ENCODE measurements at regions not wholly inside any gene's neighbourhood (a gene's known extent, or its start where the extent isn't known, plus 50 kb on each side); places are given as distances from the start of the nearest gene placed in this dataset.

GRCh38 chr9:81108391-81108790 is 581.0 kb downstream of the TLE1 start:
- Histone ChIP-seq H3K27ac (ENCODE audit: low read depth, low read length) (no peak overlapping the region), H3K9me3 (ENCODE audit: control insufficient read depth in 2 of 3, low read length in 3 of 3) (no peaks in the 10 kb centered on the region), H3K27me3 (ENCODE audit: control insufficient read depth in 2 of 2, insufficient read depth in 2 of 2, low read length in 2 of 2) (no peaks in the 10 kb centered on the region), H3K36me3 (ENCODE audit: control insufficient read depth in 2 of 3, insufficient read depth in 3 of 3, low read length in 3 of 3) (no peaks in the 10 kb centered on the region), H3K4me1 (ENCODE audit: control insufficient read depth in 2 of 2, insufficient read depth in 2 of 2, low read length in 2 of 2) (no peaks in the 10 kb centered on the region), H3K4me3 (ENCODE audit: low read length) (no peak overlapping the region)
- no peak for DNase-seq
- ChIA-PET POLR2A (no interaction called here), CTCF (no interaction called here)
- intact Hi-C loops (cut with micrococcal nuclease) = no loop called here
- no peak for ATAC-seq
- Mint-ChIP-seq H3K27ac (no peak overlapping the region), H3K4me3 (no peak overlapping the region), H3K4me1 (peaks cover 0 to 9% (median 5%) of the 10 kb centered on the region in 7 donors), H3K36me3 (peaks cover 0 to 4% (median 0%) of the 10 kb centered on the region in 5 donors), H3K27me3 (peaks cover 0 to 12% (median 3%) of the 10 kb centered on the region in 5 donors), H3K9me3 (peaks cover 0 to 7% (median 0%) of the 10 kb centered on the region in 11 donors)

GRCh38 chr9:81103597-81104471 is 585.5 kb downstream of the TLE1 start:
- no peak for DNase-seq
- H3K4me3 ChIP-seq (ENCODE audit: low read length) = no peak overlapping the region

GRCh38 chr9:81097131-81097847 is 592.1 kb downstream of the TLE1 start:
- ATAC-seq (no peak), DNase-seq (no peak)
- Histone ChIP-seq H3K4me3 (ENCODE audit: low read length) (no peak overlapping the region), H3K4me1 (ENCODE audit: control insufficient read depth in 2 of 2, insufficient read depth in 2 of 2, low read length in 2 of 2) (no peaks in the 10 kb centered on the region), H3K36me3 (ENCODE audit: control insufficient read depth in 2 of 3, insufficient read depth in 3 of 3, low read length in 3 of 3) (no peaks in the 10 kb centered on the region), H3K27me3 (ENCODE audit: control insufficient read depth in 2 of 2, insufficient read depth in 2 of 2, low read length in 2 of 2) (no peaks in the 10 kb centered on the region), H3K27ac (ENCODE audit: low read depth, low read length) (no peak overlapping the region), H3K9me3 (ENCODE audit: control insufficient read depth in 2 of 3, low read length in 3 of 3) (no peaks in the 10 kb centered on the region)
- Mint-ChIP-seq H3K36me3 (no peaks in the 10 kb centered on the region), H3K9me3 (peaks cover 0 to 26% (median 5%) of the 10 kb centered on the region in 11 donors), H3K4me3 (no peak overlapping the region), H3K27ac (no peak overlapping the region), H3K27me3 (no peaks in the 10 kb centered on the region), H3K4me1 (no peaks in the 10 kb centered on the region)
- CTCF ChIA-PET = interaction anchor here (0.6 kb wide), 1 partner anchor 124 kb away, joined by 3 read pairs; no protein-coding TSS in a partner anchor
- POLR2A ChIA-PET = no interaction called here
- intact Hi-C loops (cut with micrococcal nuclease) = no loop called here

More at GRCh38 chr9:81103597-81104471, 585.5 kb downstream of the TLE1 start:
- ChIA-PET CTCF (no interaction called here), POLR2A (no interaction called here)
- ATAC-seq = no peak
- H3K27ac ChIP-seq (ENCODE audit: low read depth, low read length) = no peak overlapping the region
- no peaks in the 10 kb centered on the region for H3K36me3 ChIP-seq (ENCODE audit: control insufficient read depth in 2 of 3, insufficient read depth in 3 of 3, low read length in 3 of 3)
- no peak overlapping the region for H3K4me3 Mint-ChIP-seq
- peaks cover 0 to 12% (median 3%) of the 10 kb centered on the region in 5 donors for H3K27me3 Mint-ChIP-seq
- H3K4me1 ChIP-seq (ENCODE audit: control insufficient read depth in 2 of 2, insufficient read depth in 2 of 2, low read length in 2 of 2) = no peaks in the 10 kb centered on the region
- peaks cover 0 to 2% (median 0%) of the 10 kb centered on the region in 7 donors for H3K4me1 Mint-ChIP-seq
- H3K27me3 ChIP-seq (ENCODE audit: control insufficient read depth in 2 of 2, insufficient read depth in 2 of 2, low read length in 2 of 2) = no peaks in the 10 kb centered on the region
- H3K9me3 ChIP-seq (ENCODE audit: control insufficient read depth in 2 of 3, low read length in 3 of 3) = no peaks in the 10 kb centered on the region
- peaks cover 0 to 4% (median 0%) of the 10 kb centered on the region in 5 donors for H3K36me3 Mint-ChIP-seq
- peaks cover 0 to 26% (median 2%) of the 10 kb centered on the region in 11 donors for H3K9me3 Mint-ChIP-seq
- intact Hi-C loops (cut with micrococcal nuclease) = no loop called here
- no peak overlapping the region for H3K27ac Mint-ChIP-seq

GRCh38 chr9:81096625-81097024 is 592.7 kb downstream of the TLE1 start:
- POLR2A ChIA-PET = no interaction called here
- Histone ChIP-seq H3K27ac (ENCODE audit: low read depth, low read length) (no peak overlapping the region), H3K27me3 (ENCODE audit: control insufficient read depth in 2 of 2, insufficient read depth in 2 of 2, low read length in 2 of 2) (no peaks in the 10 kb centered on the region), H3K36me3 (ENCODE audit: control insufficient read depth in 2 of 3, insufficient read depth in 3 of 3, low read length in 3 of 3) (no peaks in the 10 kb centered on the region), H3K4me3 (ENCODE audit: low read length) (no peak overlapping the region), H3K4me1 (ENCODE audit: control insufficient read depth in 2 of 2, insufficient read depth in 2 of 2, low read length in 2 of 2) (no peaks in the 10 kb centered on the region), H3K9me3 (ENCODE audit: control insufficient read depth in 2 of 3, low read length in 3 of 3) (no peaks in the 10 kb centered on the region)
- H3K4me1 Mint-ChIP-seq = no peaks in the 10 kb centered on the region
- no peak overlapping the region for H3K4me3 Mint-ChIP-seq
- no peaks in the 10 kb centered on the region for H3K36me3 Mint-ChIP-seq
- CTCF ChIA-PET = no interaction called here
- no peak overlapping the region for H3K27ac Mint-ChIP-seq
- ATAC-seq = no peak
- H3K27me3 Mint-ChIP-seq = no peaks in the 10 kb centered on the region
- DNase-seq = no peak
- H3K9me3 Mint-ChIP-seq = peaks cover 0 to 29% (median 5%) of the 10 kb centered on the region in 11 donors
- intact Hi-C loops (cut with micrococcal nuclease) = no loop called here

GRCh38 chr9:81092057-81092456 is 597.3 kb downstream of the TLE1 start:
- Mint-ChIP-seq H3K36me3 (no peaks in the 10 kb centered on the region), H3K27ac (no peak overlapping the region), H3K4me3 (no peak overlapping the region), H3K27me3 (no peaks in the 10 kb centered on the region), H3K9me3 (peaks cover 0 to 24% (median 3%) of the 10 kb centered on the region in 11 donors), H3K4me1 (peaks cover 0 to 2% (median 0%) of the 10 kb centered on the region in 7 donors)
- ATAC-seq (no peak), DNase-seq (no peak)
- POLR2A ChIA-PET = no interaction called here
- Histone ChIP-seq H3K4me3 (ENCODE audit: low read length) (no peak overlapping the region), H3K27ac (ENCODE audit: low read depth, low read length) (no peak overlapping the region), H3K36me3 (ENCODE audit: control insufficient read depth in 2 of 3, insufficient read depth in 3 of 3, low read length in 3 of 3) (no peaks in the 10 kb centered on the region), H3K9me3 (ENCODE audit: control insufficient read depth in 2 of 3, low read length in 3 of 3) (no peaks in the 10 kb centered on the region), H3K4me1 (ENCODE audit: control insufficient read depth in 2 of 2, insufficient read depth in 2 of 2, low read length in 2 of 2) (no peaks in the 10 kb centered on the region), H3K27me3 (ENCODE audit: control insufficient read depth in 2 of 2, insufficient read depth in 2 of 2, low read length in 2 of 2) (no peaks in the 10 kb centered on the region)
- intact Hi-C loops (cut with micrococcal nuclease) = no loop called here
- CTCF ChIA-PET = no interaction called here

- Histone ChIP-seq H3K27ac (ENCODE audit: low read depth, low read length) (no peak overlapping the region), H3K36me3 (ENCODE audit: control insufficient read depth in 2 of 3, insufficient read depth in 3 of 3, low read length in 3 of 3) (no peaks in the 10 kb centered on the region), H3K4me1 (ENCODE audit: control insufficient read depth in 2 of 2, insufficient read depth in 2 of 2, low read length in 2 of 2) (no peaks in the 10 kb centered on the region), H3K9me3 (ENCODE audit: control insufficient read depth in 2 of 3, low read length in 3 of 3) (no peaks in the 10 kb centered on the region), H3K4me3 (ENCODE audit: low read length) (no peak overlapping the region), H3K27me3 (ENCODE audit: control insufficient read depth in 2 of 2, insufficient read depth in 2 of 2, low read length in 2 of 2) (no peaks in the 10 kb centered on the region)
- no peaks in the 10 kb centered on the region for H3K36me3 Mint-ChIP-seq
- peaks cover 0 to 21% (median 2%) of the 10 kb centered on the region in 11 donors for H3K9me3 Mint-ChIP-seq
- ChIA-PET CTCF (no interaction called here), POLR2A (no interaction called here)
- peaks cover 0 to 2% (median 0%) of the 10 kb centered on the region in 7 donors for H3K4me1 Mint-ChIP-seq
- no peaks in the 10 kb centered on the region for H3K27me3 Mint-ChIP-seq
- intact Hi-C loops (cut with micrococcal nuclease) = no loop called here
- ATAC-seq (no peak), DNase-seq (no peak)
- H3K4me3 Mint-ChIP-seq = no peak overlapping the region
- no peak overlapping the region for H3K27ac Mint-ChIP-seq
Measured at GRCh38 chr9:81088341-81088740, 601.0 kb downstream of the TLE1 start.

Data from naive thymus-derived CD4-positive, alpha-beta T cell (primary cell).